ENCODE measurements at regions not wholly inside any gene's neighbourhood (a gene's known extent, or its start where the extent isn't known, plus 50 kb on each side); places are given as distances from the start of the nearest gene placed in this dataset.

DNA sequence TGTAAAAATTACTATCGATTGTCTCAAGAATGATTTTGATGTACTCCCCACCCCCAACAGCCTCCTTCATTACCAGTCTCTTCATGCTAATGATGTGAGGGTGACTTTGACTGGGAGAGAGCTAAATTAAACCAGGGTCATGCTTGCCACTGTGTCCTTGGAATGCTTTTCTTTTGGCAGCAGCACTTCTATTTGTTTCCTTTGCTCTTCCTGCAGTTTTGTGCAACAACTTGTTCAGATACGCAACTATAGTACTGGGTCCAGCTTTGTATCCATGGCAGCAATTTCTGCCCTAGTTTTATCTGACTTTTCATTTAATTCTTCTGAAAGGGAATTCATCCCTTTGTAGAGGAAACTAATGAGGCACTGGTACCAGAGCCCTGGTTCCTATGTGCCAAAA lies 2792.1 kb downstream of the PCDH9 start:
- H3K9me3 ChIP-seq (ENCODE audit: control insufficient read depth, insufficient read depth, low read depth, low read length), result no peaks in the 10 kb centered on the region
- no peaks in the 10 kb centered on the region; the same call in 1 of the 2 replicates for H3K4me1 ChIP-seq (ENCODE audit: control insufficient read depth, insufficient read depth, low read length)
- no peak overlapping the region for H3K27ac ChIP-seq (ENCODE audit: low read depth, low read length)
- H3K4me3 ChIP-seq (ENCODE audit: low read depth, low read length), result no peak overlapping the region
- no peak overlapping the region for H3K9ac ChIP-seq (ENCODE audit: low read length)
- no peaks in the 10 kb centered on the region for H3K36me3 ChIP-seq (ENCODE audit: control insufficient read depth, insufficient read depth, low read length)
- H3K27me3 ChIP-seq (ENCODE audit: control insufficient read depth, insufficient read depth, low read length), result no peaks in the 10 kb centered on the region

DNA sequence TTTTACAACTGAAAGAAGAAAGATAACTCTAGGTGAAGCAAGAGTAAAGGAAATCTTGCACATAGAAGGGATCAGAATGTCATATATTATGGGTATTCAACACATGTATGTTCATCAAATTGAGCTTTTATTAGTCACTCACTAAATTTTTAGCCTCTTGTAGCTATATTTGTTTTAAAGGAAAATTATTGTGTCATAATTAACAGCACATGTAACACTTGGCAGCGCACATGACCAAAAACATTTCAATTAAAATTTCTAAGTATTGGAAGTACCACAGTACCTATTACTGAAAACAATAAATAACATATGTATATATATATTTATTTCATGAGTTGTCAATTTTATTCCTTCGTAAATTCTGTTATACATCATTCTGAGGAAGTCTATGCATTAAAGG lies 2800.4 kb downstream of the PCDH9 start:
- no peaks in the 10 kb centered on the region for H3K27me3 ChIP-seq (ENCODE audit: control insufficient read depth, insufficient read depth, low read length)
- H3K36me3 ChIP-seq (ENCODE audit: control insufficient read depth, insufficient read depth, low read length), result no peaks in the 10 kb centered on the region
- no peaks in the 10 kb centered on the region for H3K4me1 ChIP-seq (ENCODE audit: control insufficient read depth, insufficient read depth, low read length)
- H3K4me3 ChIP-seq (ENCODE audit: low read depth, low read length), result no peak overlapping the region
- H3K9ac ChIP-seq (ENCODE audit: low read length), result no peak overlapping the region
- H3K9me3 ChIP-seq (ENCODE audit: control insufficient read depth, insufficient read depth, low read depth, low read length), result no peaks in the 10 kb centered on the region
- H3K27ac ChIP-seq (ENCODE audit: low read depth, low read length), result no peak overlapping the region

DNA sequence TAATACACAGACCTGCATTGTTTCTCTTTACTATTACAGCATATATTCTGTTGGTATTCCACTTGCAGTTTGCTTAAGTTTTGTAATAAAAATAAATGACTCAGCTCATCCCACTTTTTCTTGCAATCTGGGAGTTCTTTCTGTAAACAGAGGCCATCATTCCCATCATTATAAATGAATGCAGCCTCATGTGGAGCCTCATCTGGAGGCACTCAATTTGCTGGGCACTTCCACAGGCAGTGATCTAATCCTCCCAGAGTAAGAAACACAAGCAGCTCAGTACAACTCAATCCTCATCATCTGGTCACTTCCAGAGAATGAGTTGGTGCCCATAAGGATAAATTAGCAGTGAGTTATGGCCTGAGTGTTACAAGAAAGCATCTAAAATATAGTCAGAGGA lies 2801.9 kb downstream of the PCDH9 start:
- H3K9me3 ChIP-seq (ENCODE audit: control insufficient read depth, insufficient read depth, low read depth, low read length), result no peaks in the 10 kb centered on the region
- no peaks in the 10 kb centered on the region for H3K27me3 ChIP-seq (ENCODE audit: control insufficient read depth, insufficient read depth, low read length)
- H3K9ac ChIP-seq (ENCODE audit: low read length), result no peak overlapping the region
- no peak overlapping the region for H3K27ac ChIP-seq (ENCODE audit: low read depth, low read length)
- H3K4me3 ChIP-seq (ENCODE audit: low read depth, low read length), result no peak overlapping the region
- H3K4me1 ChIP-seq (ENCODE audit: control insufficient read depth, insufficient read depth, low read length), result no peaks in the 10 kb centered on the region
- H3K36me3 ChIP-seq (ENCODE audit: control insufficient read depth, insufficient read depth, low read length), result no peaks in the 10 kb centered on the region

DNA sequence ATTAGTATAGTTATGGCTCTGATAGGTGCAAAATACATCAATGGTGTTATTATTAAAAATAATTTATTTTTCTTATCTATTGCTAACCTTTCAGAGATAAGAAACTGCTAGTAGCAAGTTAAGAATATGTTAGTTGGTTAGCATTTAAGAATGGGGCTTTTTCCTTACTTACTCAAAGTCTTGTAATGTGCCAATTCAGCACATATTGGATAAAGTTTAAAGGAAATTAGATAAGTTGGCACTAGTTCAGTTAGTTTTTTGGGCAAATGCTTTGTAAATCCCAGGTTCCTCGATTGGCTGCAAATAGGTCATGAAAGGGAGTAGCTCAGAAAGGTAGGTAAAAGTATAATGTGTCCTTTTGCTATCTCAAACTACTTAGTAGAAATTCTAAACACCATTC lies 2806.7 kb downstream of the PCDH9 start:
- no peak overlapping the region for H3K4me3 ChIP-seq (ENCODE audit: low read depth, low read length)
- no peaks in the 10 kb centered on the region for H3K27me3 ChIP-seq (ENCODE audit: control insufficient read depth, insufficient read depth, low read length)
- H3K9me3 ChIP-seq (ENCODE audit: control insufficient read depth, insufficient read depth, low read depth, low read length), result no peaks in the 10 kb centered on the region
- no peaks in the 10 kb centered on the region for H3K36me3 ChIP-seq (ENCODE audit: control insufficient read depth, insufficient read depth, low read length)
- H3K27ac ChIP-seq (ENCODE audit: low read depth, low read length), result no peak overlapping the region
- H3K4me1 ChIP-seq (ENCODE audit: control insufficient read depth, insufficient read depth, low read length), result no peaks in the 10 kb centered on the region
- no peak overlapping the region for H3K9ac ChIP-seq (ENCODE audit: low read length)

DNA sequence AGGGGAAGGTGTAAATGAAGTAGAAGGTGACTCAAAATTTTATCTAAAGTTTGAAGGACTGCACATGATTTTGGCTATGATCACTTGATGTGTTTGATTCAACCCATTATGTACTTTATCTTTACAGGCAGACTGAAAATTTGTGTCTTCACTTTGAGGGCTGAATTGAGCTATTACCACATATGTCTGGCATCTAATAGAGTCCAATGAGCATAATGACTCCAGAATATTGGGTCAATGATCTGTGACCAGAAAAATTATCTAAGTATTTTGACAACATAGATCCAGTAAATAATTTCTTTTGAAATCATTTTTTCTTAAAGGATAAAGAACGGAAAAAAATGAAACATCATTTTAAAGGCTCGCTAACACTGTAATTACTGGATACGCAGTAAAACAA lies 2810.0 kb downstream of the PCDH9 start:
- H3K9ac ChIP-seq (ENCODE audit: low read length), result no peak overlapping the region
- H3K4me3 ChIP-seq (ENCODE audit: low read depth, low read length), result no peak overlapping the region
- H3K27me3 ChIP-seq (ENCODE audit: control insufficient read depth, insufficient read depth, low read length), result no peaks in the 10 kb centered on the region
- no peak overlapping the region for H3K27ac ChIP-seq (ENCODE audit: low read depth, low read length)
- H3K9me3 ChIP-seq (ENCODE audit: control insufficient read depth, insufficient read depth, low read depth, low read length), result no peaks in the 10 kb centered on the region
- H3K36me3 ChIP-seq (ENCODE audit: control insufficient read depth, insufficient read depth, low read length), result no peaks in the 10 kb centered on the region
- H3K4me1 ChIP-seq (ENCODE audit: control insufficient read depth, insufficient read depth, low read length), result no peaks in the 10 kb centered on the region

DNA sequence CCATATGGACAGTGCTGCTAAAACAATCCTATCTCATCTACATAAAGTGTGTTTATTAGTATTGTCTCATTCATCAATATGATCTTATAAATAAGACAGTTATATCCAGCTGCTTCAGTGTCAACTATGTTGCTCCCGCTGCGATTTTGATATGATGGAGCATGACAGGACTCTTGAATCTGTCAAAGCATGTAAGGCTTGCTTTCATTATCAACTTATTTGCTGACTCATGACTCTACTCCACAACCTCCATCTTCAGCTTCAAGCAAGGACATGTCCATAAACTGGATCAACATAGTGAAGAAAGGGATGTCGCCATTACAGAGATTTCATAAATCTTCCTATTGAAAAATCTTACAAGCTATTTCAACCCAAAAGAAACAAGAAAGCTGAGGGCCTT lies 2812.6 kb downstream of the PCDH9 start:
- Histone ChIP-seq H3K4me3 (ENCODE audit: low read depth, low read length) (no peak overlapping the region), H3K9ac (ENCODE audit: low read length) (no peak overlapping the region), H3K9me3 (ENCODE audit: control insufficient read depth, insufficient read depth, low read depth, low read length) (no peaks in the 10 kb centered on the region), H3K27me3 (ENCODE audit: control insufficient read depth, insufficient read depth, low read length) (no peaks in the 10 kb centered on the region), H3K4me1 (ENCODE audit: control insufficient read depth, insufficient read depth, low read length) (no peaks in the 10 kb centered on the region), H3K36me3 (ENCODE audit: control insufficient read depth, insufficient read depth, low read length) (no peaks in the 10 kb centered on the region), H3K27ac (ENCODE audit: low read depth, low read length) (no peak overlapping the region; the same call in 1 of the 2 replicates)

DNA sequence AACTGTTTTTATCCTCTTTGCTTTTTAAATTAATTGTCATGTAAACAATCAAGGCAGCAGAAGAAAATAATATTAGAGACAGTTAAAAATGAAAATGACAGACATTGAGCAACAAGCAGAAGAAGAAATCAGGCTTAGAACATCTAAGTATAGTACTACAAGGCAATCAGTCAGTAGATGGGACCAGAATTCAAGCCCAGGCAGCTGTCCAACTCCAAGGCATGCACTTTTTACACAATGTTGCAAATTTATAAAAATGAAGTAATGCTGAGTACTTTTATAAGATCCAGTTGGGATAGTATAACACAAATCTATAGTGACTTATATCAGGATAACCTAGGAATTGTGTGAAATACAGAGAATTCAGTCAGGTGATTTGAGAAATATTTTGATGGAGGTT lies 2815.8 kb downstream of the PCDH9 start:
- no peak overlapping the region for H3K9ac ChIP-seq (ENCODE audit: low read length)
- no peaks in the 10 kb centered on the region for H3K9me3 ChIP-seq (ENCODE audit: control insufficient read depth, insufficient read depth, low read depth, low read length)
- no peaks in the 10 kb centered on the region for H3K36me3 ChIP-seq (ENCODE audit: control insufficient read depth, insufficient read depth, low read length)
- no peaks in the 10 kb centered on the region for H3K4me1 ChIP-seq (ENCODE audit: control insufficient read depth, insufficient read depth, low read length)
- H3K27ac ChIP-seq (ENCODE audit: low read depth, low read length), result no peak overlapping the region
- no peaks in the 10 kb centered on the region for H3K27me3 ChIP-seq (ENCODE audit: control insufficient read depth, insufficient read depth, low read length)
- H3K4me3 ChIP-seq (ENCODE audit: low read depth, low read length), result no peak overlapping the region

DNA sequence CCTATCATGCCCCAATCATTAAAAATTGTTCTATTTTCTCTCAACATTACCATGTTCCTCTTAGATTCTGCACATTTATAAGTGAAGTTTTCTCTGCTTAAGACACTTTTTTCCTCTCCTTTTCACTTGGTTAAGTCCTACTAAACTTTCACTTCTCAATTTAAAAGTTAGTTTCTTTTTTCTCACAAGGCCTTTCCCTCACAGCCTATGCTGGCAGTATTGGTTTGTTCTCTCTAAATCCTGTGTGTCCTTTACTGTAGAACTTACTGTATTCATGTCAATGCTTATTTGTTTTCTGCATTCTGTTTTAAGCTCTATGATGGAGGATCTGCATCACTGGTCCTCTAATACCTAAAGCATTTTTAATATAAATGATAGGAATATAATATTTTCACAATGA lies 2816.6 kb downstream of the PCDH9 start:
- H3K9ac ChIP-seq (ENCODE audit: low read length), result no peak overlapping the region
- no peaks in the 10 kb centered on the region for H3K27me3 ChIP-seq (ENCODE audit: control insufficient read depth, insufficient read depth, low read length)
- H3K9me3 ChIP-seq (ENCODE audit: control insufficient read depth, insufficient read depth, low read depth, low read length), result no peaks in the 10 kb centered on the region
- no peak overlapping the region for H3K4me3 ChIP-seq (ENCODE audit: low read depth, low read length)
- no peaks in the 10 kb centered on the region for H3K36me3 ChIP-seq (ENCODE audit: control insufficient read depth, insufficient read depth, low read length)
- H3K27ac ChIP-seq (ENCODE audit: low read depth, low read length), result no peak overlapping the region
- no peaks in the 10 kb centered on the region for H3K4me1 ChIP-seq (ENCODE audit: control insufficient read depth, insufficient read depth, low read length)

DNA sequence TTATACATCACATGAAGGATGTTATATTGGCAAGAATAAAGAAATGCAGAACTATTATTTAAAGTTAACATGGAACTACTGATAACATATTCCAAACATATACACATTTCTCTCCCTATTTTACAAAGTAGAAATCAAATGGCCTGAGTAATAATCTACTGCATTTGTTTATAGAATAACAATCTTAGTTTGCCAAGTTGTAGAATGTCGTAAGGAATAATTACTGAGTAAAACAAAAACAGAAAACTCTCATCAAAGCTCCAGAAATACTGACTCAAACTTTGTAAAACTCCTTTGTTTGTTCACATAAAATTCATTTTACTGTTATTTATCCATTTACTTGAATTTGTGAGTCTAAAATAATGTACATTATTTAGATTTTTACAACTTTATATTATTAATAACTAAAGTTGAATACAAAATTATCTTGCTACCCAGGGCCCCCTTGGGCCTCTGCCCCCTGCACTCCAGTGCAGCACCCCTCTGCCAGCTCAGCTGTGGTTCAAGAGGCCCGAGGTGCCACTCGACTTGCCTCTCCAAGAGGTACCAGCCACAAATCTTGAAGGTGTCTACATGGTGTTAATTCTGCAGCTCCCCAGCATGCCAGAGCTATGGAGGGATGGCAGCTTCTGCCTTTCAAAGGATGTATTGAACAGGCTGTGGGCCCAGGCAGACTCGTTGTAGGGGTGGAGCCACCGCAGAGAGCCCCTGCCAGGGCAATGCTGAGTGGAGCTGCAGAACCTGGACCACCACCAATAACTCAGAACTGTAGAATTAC lies 2819.7 kb downstream of the PCDH9 start:
- no peak overlapping the region for H3K27ac ChIP-seq (ENCODE audit: low read depth, low read length)
- H3K27me3 ChIP-seq (ENCODE audit: control insufficient read depth, insufficient read depth, low read length), result no peaks in the 10 kb centered on the region
- H3K4me3 ChIP-seq (ENCODE audit: low read depth, low read length), result no peak overlapping the region
- H3K36me3 ChIP-seq (ENCODE audit: control insufficient read depth, insufficient read depth, low read length), result no peaks in the 10 kb centered on the region
- H3K9me3 ChIP-seq (ENCODE audit: control insufficient read depth, insufficient read depth, low read depth, low read length), result no peaks in the 10 kb centered on the region
- no peak overlapping the region for H3K9ac ChIP-seq (ENCODE audit: low read length)
- H3K4me1 ChIP-seq (ENCODE audit: control insufficient read depth, insufficient read depth, low read length), result no peaks in the 10 kb centered on the region

DNA sequence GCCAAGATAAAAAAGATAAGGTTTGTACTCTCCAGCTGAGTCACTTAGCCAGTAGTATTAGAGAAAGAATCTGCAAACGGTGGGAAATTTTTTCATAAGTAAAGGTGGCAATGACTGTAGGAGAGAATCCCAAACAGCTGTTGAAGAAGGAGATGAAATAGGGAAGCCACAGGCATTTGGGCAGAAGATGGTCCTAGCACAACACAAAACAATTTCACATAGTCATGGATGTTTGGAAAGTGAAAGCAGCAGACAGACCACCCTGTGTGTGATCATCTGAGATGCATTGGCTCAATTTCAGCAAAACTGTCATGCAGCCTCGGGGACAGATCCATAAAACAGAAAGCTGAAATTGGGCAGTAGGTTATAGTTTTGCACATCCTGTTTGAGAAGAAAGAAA lies 2832.4 kb downstream of the PCDH9 start:
- H3K9me3 ChIP-seq (ENCODE audit: control insufficient read depth, insufficient read depth, low read depth, low read length), result no peaks in the 10 kb centered on the region
- H3K4me3 ChIP-seq (ENCODE audit: low read depth, low read length), result no peak overlapping the region
- no peaks in the 10 kb centered on the region for H3K36me3 ChIP-seq (ENCODE audit: control insufficient read depth, insufficient read depth, low read length)
- no peak overlapping the region for H3K27ac ChIP-seq (ENCODE audit: low read depth, low read length)
- H3K9ac ChIP-seq (ENCODE audit: low read length), result no peak overlapping the region
- H3K27me3 ChIP-seq (ENCODE audit: control insufficient read depth, insufficient read depth, low read length), result no peaks in the 10 kb centered on the region
- H3K4me1 ChIP-seq (ENCODE audit: control insufficient read depth, insufficient read depth, low read length), result no peaks in the 10 kb centered on the region

DNA sequence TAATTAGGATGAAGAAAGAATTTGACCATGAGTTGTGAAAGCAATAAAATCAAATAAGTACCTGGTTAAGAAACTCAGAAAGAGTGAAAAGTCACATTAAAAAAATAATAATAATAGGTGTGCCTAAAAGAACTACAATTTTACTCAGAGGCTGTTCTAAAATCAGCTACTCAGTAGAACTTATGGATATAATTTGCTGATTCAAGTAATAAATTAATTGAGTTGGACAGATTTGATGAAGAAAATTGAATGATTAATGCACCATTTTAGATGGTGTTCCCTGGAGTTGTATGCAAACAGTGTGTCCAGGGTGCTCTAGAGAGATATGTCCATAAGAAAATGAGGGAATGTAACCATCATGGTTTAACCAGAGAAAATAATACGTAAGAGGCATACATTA lies 2852.5 kb downstream of the PCDH9 start:
- no peaks in the 10 kb centered on the region for H3K36me3 ChIP-seq (ENCODE audit: control insufficient read depth, insufficient read depth, low read length)
- H3K9ac ChIP-seq (ENCODE audit: low read length), result no peak overlapping the region
- H3K27me3 ChIP-seq (ENCODE audit: control insufficient read depth, insufficient read depth, low read length), result no peaks in the 10 kb centered on the region
- no peak overlapping the region for H3K4me3 ChIP-seq (ENCODE audit: low read depth, low read length)
- no peak overlapping the region for H3K27ac ChIP-seq (ENCODE audit: low read depth, low read length)
- no peaks in the 10 kb centered on the region for H3K4me1 ChIP-seq (ENCODE audit: control insufficient read depth, insufficient read depth, low read length)
- peaks cover 15% of the 10 kb centered on the region for H3K9me3 ChIP-seq (ENCODE audit: control insufficient read depth, insufficient read depth, low read depth, low read length)
